Astrocyte (in vitro differentiated cells and primary cell): ENCODE measurements at regions not wholly inside any gene's neighbourhood (a gene's known extent, or its start where the extent isn't known, plus 50 kb on each side); places are given as distances from the start of the nearest gene placed in this dataset.

ENCODE experiments used
- DNase-seq: peaks from one replicate; pipeline ENCODE4 v3.0.0-alpha.2; 2010; ENCODE audit warnings: low read depth
- FAIRE-seq: peaks from 2 replicates; lab custom pipeline; 2011; peaks lifted over from hg19 to GRCh38; lab: Jason Lieb, UNC
- H2AFZ ChIP-seq: 2 replicates; pipeline ENCODE4 v1.6.0; 2012; ENCODE audit warnings: low read depth, low read length, inconsistent platforms
- H3K27ac ChIP-seq: 2 replicates; pipeline ENCODE4 v1.5.1; 2011; ENCODE audit warnings: low read depth, low read length, inconsistent platforms
- H3K27me3 ChIP-seq: 2 replicates; pipeline ENCODE4 v1.6.0; 2011; ENCODE audit warnings: low read length, inconsistent platforms; ENCODE audit not compliant: insufficient read depth
- H3K36me3 ChIP-seq: 2 replicates; pipeline ENCODE4 v1.5.1; 2011; ENCODE audit warnings: low read length, inconsistent platforms; ENCODE audit not compliant: insufficient read depth
- H3K4me1 ChIP-seq: 2 replicates; pipeline ENCODE4 v1.5.1; 2011; ENCODE audit warnings: low read length, inconsistent platforms; ENCODE audit not compliant: insufficient read depth
- H3K4me2 ChIP-seq: 2 replicates; pipeline ENCODE4 v1.6.0; 2012; ENCODE audit warnings: low read length, inconsistent platforms
- H3K4me3 ChIP-seq: 2 replicates; pipeline ENCODE4 v1.5.1; 2011; ENCODE audit warnings: low read depth, mild to moderate bottlenecking, low read length, inconsistent platforms; ENCODE audit not compliant: insufficient read depth
- H3K79me2 ChIP-seq: 2 replicates; pipeline ENCODE4 v1.6.0; 2012; ENCODE audit warnings: mild to moderate bottlenecking, low read length, inconsistent platforms; ENCODE audit not compliant: insufficient read depth
- H3K9ac ChIP-seq: 2 replicates; pipeline ENCODE4 v1.6.0; 2012; ENCODE audit warnings: mild to moderate bottlenecking, low read length, inconsistent platforms
- H3K9me3 ChIP-seq: 2 replicates; pipeline ENCODE4 v1.5.1; 2012; ENCODE audit warnings: low read depth, mild to moderate bottlenecking, low read length, inconsistent platforms; ENCODE audit not compliant: insufficient read depth
- H4K20me1 ChIP-seq: 2 replicates; pipeline ENCODE4 v1.6.0; 2012; ENCODE audit warnings: low read length, inconsistent platforms; ENCODE audit not compliant: insufficient read depth
- H3K27ac Mint-ChIP-seq: one replicate; pipeline ENCODE4 v1.8.0; 2021; ENCODE audit warnings: mild to moderate bottlenecking, mixed read lengths; ENCODE audit not compliant: unreplicated experiment
- H3K27me3 Mint-ChIP-seq: one replicate; pipeline ENCODE4 v1.8.0; 2021; ENCODE audit warnings: low read depth, mixed read lengths; ENCODE audit not compliant: unreplicated experiment
- H3K36me3 Mint-ChIP-seq: one replicate; pipeline ENCODE4 v1.8.0; 2021; ENCODE audit warnings: low read depth, mixed read lengths; ENCODE audit not compliant: unreplicated experiment
- H3K4me1 Mint-ChIP-seq: one replicate; pipeline ENCODE4 v1.8.0; 2021; ENCODE audit warnings: low read depth, mixed read lengths; ENCODE audit not compliant: unreplicated experiment
- H3K4me3 Mint-ChIP-seq: one replicate; pipeline ENCODE4 v1.8.0; 2021; ENCODE audit warnings: mild to moderate bottlenecking, moderate library complexity, mixed read lengths; ENCODE audit not compliant: unreplicated experiment
- H3K9me3 Mint-ChIP-seq: one replicate; pipeline ENCODE4 v1.8.0; 2021; ENCODE audit warnings: mild to moderate bottlenecking, mixed read lengths; ENCODE audit not compliant: unreplicated experiment
- EZH2 ChIP-seq: IDR thresholded peaks from 2 replicates; pipeline ENCODE4 v1.6.1; 2012; ENCODE audit warnings: mild to moderate bottlenecking, low read length, inconsistent platforms; ENCODE audit not compliant: insufficient read depth
- TF ChIP-seq, protein P1 (sequence below): IDR thresholded peaks from 2 replicates; pipeline ENCODE4 v1.5.1; 2011; ENCODE audit warnings: low read depth, mild to moderate bottlenecking, inconsistent platforms, low read length, moderate library complexity; ENCODE audit not compliant: insufficient read depth

DNA sequence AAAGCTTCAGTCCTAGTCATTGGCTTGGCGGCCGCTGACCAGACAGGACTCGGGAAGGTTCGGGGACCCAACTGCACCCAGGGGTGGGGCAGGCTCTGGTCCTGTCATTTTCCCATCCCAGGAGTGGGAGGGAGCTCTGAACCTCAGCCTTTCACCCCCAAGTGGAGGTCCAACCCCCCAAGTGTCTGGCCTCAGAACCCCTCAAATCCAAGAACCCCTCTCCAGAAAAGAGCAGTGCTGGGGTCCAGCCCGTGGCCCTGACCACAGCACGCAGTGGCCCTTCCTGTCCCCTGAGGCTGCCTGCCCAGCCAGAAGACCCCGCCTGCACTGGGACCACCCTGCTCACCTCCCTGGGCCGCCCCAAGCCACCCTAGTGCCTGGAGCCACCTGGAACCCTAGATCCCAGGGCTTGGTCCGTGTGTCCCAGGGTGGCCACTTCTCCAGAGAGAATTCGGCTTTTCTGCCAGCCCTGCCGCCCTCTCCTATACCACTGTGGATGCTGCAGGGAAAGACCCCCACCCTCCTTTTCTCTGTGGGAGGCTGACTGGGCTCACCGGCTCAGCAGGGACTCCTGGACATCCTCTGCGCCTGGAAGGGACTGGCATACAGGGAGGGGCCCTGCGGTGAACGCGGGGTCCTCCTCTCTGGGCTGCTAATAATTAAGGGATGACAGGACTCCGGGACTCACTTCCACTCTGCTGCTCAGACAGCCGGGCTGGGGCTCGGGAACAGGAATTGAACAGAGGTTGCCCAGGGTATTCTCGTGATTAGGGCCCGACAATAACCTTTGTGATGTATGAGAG lies 326.9 kb upstream of the SFSWAP start:
- H4K20me1 ChIP-seq: no peaks in the 10 kb centered on the region

DNA sequence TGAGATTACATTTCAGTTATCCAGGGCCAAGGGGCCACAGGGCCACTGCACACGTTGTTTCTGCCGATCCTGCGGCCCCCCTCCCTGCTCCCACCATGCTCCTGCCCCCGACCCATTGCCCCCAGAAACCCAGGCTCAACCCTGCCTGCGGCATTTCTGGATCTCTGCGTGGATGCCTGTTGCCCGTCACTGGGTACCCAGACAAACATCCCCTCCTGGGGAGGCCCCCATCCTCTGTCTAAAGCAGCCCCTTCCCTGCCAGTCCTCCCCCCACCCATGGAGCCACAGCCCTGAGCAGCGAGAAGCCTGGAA lies 326.4 kb upstream of the SFSWAP start:
- H3K4me1 Mint-ChIP-seq: no peaks in the 10 kb centered on the region
- TF ChIP-seq EZH2: no peak
- TF ChIP-seq, protein P1, sequence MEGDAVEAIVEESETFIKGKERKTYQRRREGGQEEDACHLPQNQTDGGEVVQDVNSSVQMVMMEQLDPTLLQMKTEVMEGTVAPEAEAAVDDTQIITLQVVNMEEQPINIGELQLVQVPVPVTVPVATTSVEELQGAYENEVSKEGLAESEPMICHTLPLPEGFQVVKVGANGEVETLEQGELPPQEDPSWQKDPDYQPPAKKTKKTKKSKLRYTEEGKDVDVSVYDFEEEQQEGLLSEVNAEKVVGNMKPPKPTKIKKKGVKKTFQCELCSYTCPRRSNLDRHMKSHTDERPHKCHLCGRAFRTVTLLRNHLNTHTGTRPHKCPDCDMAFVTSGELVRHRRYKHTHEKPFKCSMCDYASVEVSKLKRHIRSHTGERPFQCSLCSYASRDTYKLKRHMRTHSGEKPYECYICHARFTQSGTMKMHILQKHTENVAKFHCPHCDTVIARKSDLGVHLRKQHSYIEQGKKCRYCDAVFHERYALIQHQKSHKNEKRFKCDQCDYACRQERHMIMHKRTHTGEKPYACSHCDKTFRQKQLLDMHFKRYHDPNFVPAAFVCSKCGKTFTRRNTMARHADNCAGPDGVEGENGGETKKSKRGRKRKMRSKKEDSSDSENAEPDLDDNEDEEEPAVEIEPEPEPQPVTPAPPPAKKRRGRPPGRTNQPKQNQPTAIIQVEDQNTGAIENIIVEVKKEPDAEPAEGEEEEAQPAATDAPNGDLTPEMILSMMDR: no peak
- no peaks in the 10 kb centered on the region for H3K9me3 ChIP-seq

More for the DNA sequence above, 326.9 kb upstream of the SFSWAP start:
- Histone ChIP-seq H3K36me3 (no peaks in the 10 kb centered on the region), H3K27me3 (peaks cover 4% of the 10 kb centered on the region), H3K79me2 (no peaks in the 10 kb centered on the region), H3K4me1 (no peaks in the 10 kb centered on the region), H3K4me3 (no peak overlapping the region), H3K9me3 (no peaks in the 10 kb centered on the region), H3K9ac (no peak overlapping the region), H3K4me2 (no peak overlapping the region), H3K27ac (no peak overlapping the region), H2AFZ (no peak overlapping the region)
- Mint-ChIP-seq H3K27ac (no peak overlapping the region), H3K27me3 (peaks cover 25% of the 10 kb centered on the region), H3K36me3 (no peaks in the 10 kb centered on the region), H3K9me3 (no peaks in the 10 kb centered on the region), H3K4me3 (no peak overlapping the region), H3K4me1 (no peaks in the 10 kb centered on the region)
- TF ChIP-seq, protein P1: no peak
- no peak for TF ChIP-seq EZH2
- no peak for FAIRE-seq
- no peak for DNase-seq

More for the DNA sequence above, 326.4 kb upstream of the SFSWAP start:
- FAIRE-seq: no peak
- Histone ChIP-seq H4K20me1 (no peaks in the 10 kb centered on the region), H3K27me3 (peaks cover 4% of the 10 kb centered on the region), H2AFZ (no peak overlapping the region), H3K4me3 (no peak overlapping the region), H3K27ac (no peak overlapping the region), H3K79me2 (no peaks in the 10 kb centered on the region), H3K4me1 (no peaks in the 10 kb centered on the region), H3K4me2 (no peak overlapping the region), H3K36me3 (no peaks in the 10 kb centered on the region), H3K9ac (no peak overlapping the region)
- DNase-seq: no peak
- Mint-ChIP-seq H3K4me3 (no peak overlapping the region), H3K9me3 (no peaks in the 10 kb centered on the region), H3K27me3 (peaks cover 22% of the 10 kb centered on the region), H3K36me3 (no peaks in the 10 kb centered on the region), H3K27ac (no peak overlapping the region)
